Endodermal cell (in vitro differentiated cells): ENCODE measurements at regions not wholly inside any gene's neighbourhood (a gene's known extent, or its start where the extent isn't known, plus 50 kb on each side); places are given as distances from the start of the nearest gene placed in this dataset.
"Not testable (repeated sequence)": the region's sequence is repeated elsewhere in the genome, so short reads cannot be mapped to it uniquely, and the experiment has no call there.

ENCODE experiments used
- DNase-seq: peaks from one replicate; pipeline ENCODE4 v3.0.0-alpha.2; 2017
- H3K27ac ChIP-seq: 2 replicates; pipeline ENCODE4 v1.5.1; 2013; ENCODE audit warnings: mild to moderate bottlenecking, low read depth, low read length, moderate library complexity
- H3K27me3 ChIP-seq: 2 replicates; pipeline ENCODE4 v1.6.1; 2013; ENCODE audit warnings: mild to moderate bottlenecking, low read length, moderate library complexity; ENCODE audit not compliant: insufficient read depth, control insufficient read depth, poor library complexity, severe bottlenecking
- H3K36me3 ChIP-seq: 2 replicates; pipeline ENCODE4 v1.7.0; 2013; ENCODE audit warnings: mild to moderate bottlenecking, low read length, moderate library complexity; ENCODE audit not compliant: control insufficient read depth, insufficient read depth
- H3K4me1 ChIP-seq: one replicate; pipeline ENCODE4 v1.7.0; 2013; ENCODE audit warnings: low read length; ENCODE audit not compliant: control insufficient read depth, insufficient read depth
- H3K4me3 ChIP-seq: 2 replicates; pipeline ENCODE4 v1.5.1; 2013; ENCODE audit warnings: mild to moderate bottlenecking, low read length, moderate library complexity
- H3K9ac ChIP-seq: 2 replicates; pipeline ENCODE4 v1.6.1; 2013; ENCODE audit warnings: mild to moderate bottlenecking, low read length, moderate library complexity; ENCODE audit not compliant: poor library complexity, severe bottlenecking; ENCODE audit errors: extremely low read depth
- H3K9me3 ChIP-seq: 2 replicates; pipeline ENCODE4 v1.6.1; 2013; ENCODE audit warnings: mild to moderate bottlenecking, low read length, moderate library complexity; ENCODE audit not compliant: control insufficient read depth
- H3K27ac Mint-ChIP-seq: 2 replicates; pipeline ENCODE4 v1.8.0; 2020; ENCODE audit warnings: mixed read lengths
- H3K27me3 Mint-ChIP-seq: 2 replicates; pipeline ENCODE4 v1.8.0; 2021; ENCODE audit warnings: mild to moderate bottlenecking, mixed read lengths; ENCODE audit not compliant: insufficient read depth
- H3K36me3 Mint-ChIP-seq: 2 replicates; pipeline ENCODE4 v1.8.0; 2020; ENCODE audit warnings: low read depth, mixed read lengths
- H3K4me1 Mint-ChIP-seq: 2 replicates; pipeline ENCODE4 v1.8.0; 2020; ENCODE audit warnings: mixed read lengths
- H3K4me3 Mint-ChIP-seq: 2 replicates; pipeline ENCODE4 v1.8.0; 2020; ENCODE audit warnings: mild to moderate bottlenecking, moderate library complexity, mixed read lengths
- H3K9me3 Mint-ChIP-seq: 2 replicates; pipeline ENCODE4 v1.8.0; 2020; ENCODE audit warnings: mild to moderate bottlenecking, mixed read lengths
- WGBS, 2 experiments: methylation state at CpG; one replicate each; pipeline versions ENCODE4 v1.1.5 to v1.1.7; 2013; ENCODE audit warnings: missing lambda C conversion rate in 2 of 2, mixed read lengths in 1 of 2; ENCODE audit not compliant: insufficient coverage in 1 of 2, insufficient read length in 1 of 2; 5-methylcytosine and 5-hydroxymethylcytosine counted together
- TF ChIP-seq, protein P1 (sequence below): fragments of 200-600 bp; sonication (generic); conservative IDR thresholded peaks from 2 replicates; pipeline ENCODE4 v1.5.0; 2021; ENCODE audit warnings: antibody characterized with exemption, mild to moderate bottlenecking

- no peaks in the 10 kb centered on the region for H3K9me3 ChIP-seq
- Mint-ChIP-seq H3K36me3 (no peaks in the 10 kb centered on the region), H3K4me3 (no peak overlapping the region), H3K9me3 (no peaks in the 10 kb centered on the region), H3K27ac (no peak overlapping the region), H3K27me3 (no peaks in the 10 kb centered on the region), H3K4me1 (no peaks in the 10 kb centered on the region)
- TF ChIP-seq, protein P1, sequence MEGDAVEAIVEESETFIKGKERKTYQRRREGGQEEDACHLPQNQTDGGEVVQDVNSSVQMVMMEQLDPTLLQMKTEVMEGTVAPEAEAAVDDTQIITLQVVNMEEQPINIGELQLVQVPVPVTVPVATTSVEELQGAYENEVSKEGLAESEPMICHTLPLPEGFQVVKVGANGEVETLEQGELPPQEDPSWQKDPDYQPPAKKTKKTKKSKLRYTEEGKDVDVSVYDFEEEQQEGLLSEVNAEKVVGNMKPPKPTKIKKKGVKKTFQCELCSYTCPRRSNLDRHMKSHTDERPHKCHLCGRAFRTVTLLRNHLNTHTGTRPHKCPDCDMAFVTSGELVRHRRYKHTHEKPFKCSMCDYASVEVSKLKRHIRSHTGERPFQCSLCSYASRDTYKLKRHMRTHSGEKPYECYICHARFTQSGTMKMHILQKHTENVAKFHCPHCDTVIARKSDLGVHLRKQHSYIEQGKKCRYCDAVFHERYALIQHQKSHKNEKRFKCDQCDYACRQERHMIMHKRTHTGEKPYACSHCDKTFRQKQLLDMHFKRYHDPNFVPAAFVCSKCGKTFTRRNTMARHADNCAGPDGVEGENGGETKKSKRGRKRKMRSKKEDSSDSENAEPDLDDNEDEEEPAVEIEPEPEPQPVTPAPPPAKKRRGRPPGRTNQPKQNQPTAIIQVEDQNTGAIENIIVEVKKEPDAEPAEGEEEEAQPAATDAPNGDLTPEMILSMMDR = no peak
- no peaks in the 10 kb centered on the region for H3K36me3 ChIP-seq
- WGBS, 2 experiments = 100% methylated on average over 1 of the region's 2 CpGs; no CpG with 5 or more reads in 1 of the 2 experiments
- H3K4me1 ChIP-seq = peaks cover 4% of the 10 kb centered on the region
- no peak overlapping the region for H3K9ac ChIP-seq
- H3K27ac ChIP-seq = no peak overlapping the region
- H3K27me3 ChIP-seq = no peaks in the 10 kb centered on the region
- H3K4me3 ChIP-seq = no peak overlapping the region
- DNase-seq = no peak
Measured at GRCh38 chr7:113306302-113306701, 187.9 kb upstream of the SMIM30 start.

GRCh38 chr7:113304104-113304503 lies 185.8 kb upstream of the SMIM30 start:
- H3K4me1 ChIP-seq = no peaks in the 10 kb centered on the region
- Mint-ChIP-seq H3K9me3 (no peaks in the 10 kb centered on the region), H3K4me3 (no peak overlapping the region), H3K4me1 (no peaks in the 10 kb centered on the region), H3K27me3 (no peaks in the 10 kb centered on the region), H3K27ac (no peak overlapping the region), H3K36me3 (no peaks in the 10 kb centered on the region)
- TF ChIP-seq, protein P1 = no peak
- H3K27ac ChIP-seq = no peak overlapping the region
- no peaks in the 10 kb centered on the region for H3K27me3 ChIP-seq
- H3K36me3 ChIP-seq = no peaks in the 10 kb centered on the region
- no peaks in the 10 kb centered on the region for H3K9me3 ChIP-seq
- H3K4me3 ChIP-seq = no peak overlapping the region
- no peak overlapping the region for H3K9ac ChIP-seq
- no peak for DNase-seq

DNA sequence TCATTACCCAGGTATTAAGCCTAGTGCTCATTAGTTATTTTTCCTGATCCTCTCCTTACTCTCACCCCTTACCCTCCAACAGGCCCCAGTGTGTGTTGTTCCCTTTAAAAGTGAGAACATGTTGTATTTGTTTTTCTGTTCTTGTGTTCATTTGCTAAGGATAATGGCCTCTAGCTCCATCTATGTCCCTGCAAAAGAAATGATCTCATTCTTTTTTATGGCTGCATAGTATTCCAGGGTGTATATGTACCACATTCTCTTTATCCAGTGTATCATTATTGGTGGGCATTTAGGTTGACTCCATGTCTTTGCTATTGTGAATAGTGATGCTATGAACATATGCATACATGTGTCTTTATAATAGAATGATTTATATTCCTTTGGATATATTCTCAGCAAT lies 185.0 kb upstream of the SMIM30 start:
- DNase-seq, H3K27ac ChIP-seq, H3K36me3 Mint-ChIP-seq, H3K9me3 Mint-ChIP-seq, H3K36me3 ChIP-seq, H3K27ac Mint-ChIP-seq, H3K9me3 ChIP-seq, H3K4me1 Mint-ChIP-seq, H3K4me3 Mint-ChIP-seq, H3K9ac ChIP-seq, H3K4me3 ChIP-seq, H3K27me3 Mint-ChIP-seq, H3K27me3 ChIP-seq, H3K4me1 ChIP-seq: not testable (repeated sequence)

DNA sequence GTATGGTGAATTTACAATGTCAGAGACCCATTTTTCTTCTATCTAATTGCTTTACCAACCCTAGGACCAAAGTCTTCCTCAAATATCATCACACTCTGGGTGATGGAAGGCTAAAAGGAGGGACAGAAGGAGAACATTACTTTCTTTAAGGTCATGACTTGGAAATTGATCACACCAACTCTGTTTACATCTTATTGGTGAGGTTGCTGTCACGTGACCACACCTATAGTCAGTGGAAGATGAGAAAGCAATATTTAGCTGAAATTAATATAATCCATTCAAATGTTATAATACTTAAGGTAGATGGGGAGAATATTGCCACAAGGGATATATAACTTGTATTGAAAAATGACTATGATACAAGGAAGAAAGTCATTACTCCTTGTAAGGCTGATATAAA lies 183.6 kb upstream of the SMIM30 start:
- no peaks in the 10 kb centered on the region for H3K9me3 Mint-ChIP-seq

More for the DNA sequence above, 183.6 kb upstream of the SMIM30 start:
- Mint-ChIP-seq H3K27ac (no peak overlapping the region), H3K36me3 (no peaks in the 10 kb centered on the region), H3K27me3 (no peaks in the 10 kb centered on the region), H3K4me3 (no peak overlapping the region), H3K4me1 (no peaks in the 10 kb centered on the region)
- Histone ChIP-seq H3K36me3 (no peaks in the 10 kb centered on the region), H3K27me3 (peaks cover 6% of the 10 kb centered on the region), H3K27ac (no peak overlapping the region), H3K9ac (no peak overlapping the region), H3K9me3 (no peaks in the 10 kb centered on the region), H3K4me3 (no peak overlapping the region), H3K4me1 (no peaks in the 10 kb centered on the region)
- DNase-seq = no peak
- 86% methylated on average over 1 of the region's 1 CpG; no CpG with 5 or more reads in 1 of the 2 experiments for WGBS, 2 experiments
- TF ChIP-seq, protein P1 = no peak
